OCI-LY1 (cell line): ENCODE measurements at regions not wholly inside any gene's neighbourhood (a gene's known extent, or its start where the extent isn't known, plus 50 kb on each side); places are given as distances from the start of the nearest gene placed in this dataset.
"Not testable (repeated sequence)": the region's sequence is repeated elsewhere in the genome, so short reads cannot be mapped to it uniquely, and the experiment has no call there.

ENCODE experiments used
- H2AFZ ChIP-seq: fragments of 200-600 bp; sonication (generic), shearing (Covaris generic); 2 replicates; pipeline ENCODE4 v1.6.0; 2014; ENCODE audit warnings: antibody characterized with exemption, mild to moderate bottlenecking, low read length
- H3F3A ChIP-seq: fragments of 200-600 bp; sonication (generic), shearing (Covaris generic); 2 replicates; pipeline ENCODE4 v1.6.0; 2014; ENCODE audit warnings: mild to moderate bottlenecking, antibody characterized with exemption, low read length, moderate library complexity; ENCODE audit not compliant: insufficient read depth
- H3K27ac ChIP-seq: fragments of 200-600 bp; sonication (generic); 2 replicates; pipeline ENCODE4 v1.5.1; 2014; ENCODE audit warnings: low read length, mixed run types, mild to moderate bottlenecking, low read depth; ENCODE audit not compliant: poor library complexity, severe bottlenecking
- H3K27me3 ChIP-seq: fragments of 200-600 bp; sonication (generic); 2 replicates; pipeline ENCODE4 v1.6.0; 2014; ENCODE audit warnings: antibody characterized with exemption, mild to moderate bottlenecking, low read length, moderate library complexity; ENCODE audit not compliant: insufficient read depth
- H3K36me3 ChIP-seq: fragments of 200-600 bp; sonication (generic); 2 replicates; pipeline ENCODE4 v1.6.1; 2014; ENCODE audit warnings: mild to moderate bottlenecking, antibody characterized with exemption, low read length, moderate library complexity, mixed read lengths; ENCODE audit not compliant: insufficient read depth
- H3K4me1 ChIP-seq: fragments of 200-600 bp; sonication (generic); 2 replicates; pipeline ENCODE4 v1.5.1; 2014; ENCODE audit warnings: mild to moderate bottlenecking, low read length, moderate library complexity; ENCODE audit not compliant: insufficient read depth, severe bottlenecking
- H3K4me2 ChIP-seq: fragments of 200-600 bp; sonication (generic), shearing (Covaris generic); 2 replicates; pipeline ENCODE4 v1.6.1; 2014; ENCODE audit warnings: low read length
- H3K4me3 ChIP-seq: fragments of 200-600 bp; sonication (generic); 2 replicates; pipeline ENCODE4 v1.5.1; 2014; ENCODE audit warnings: low read length, low read depth, mild to moderate bottlenecking, mixed read lengths; ENCODE audit not compliant: poor library complexity, severe bottlenecking
- H3K79me2 ChIP-seq: fragments of 200-600 bp; shearing (Covaris generic); 2 replicates; pipeline ENCODE4 v1.6.1; 2016; ENCODE audit warnings: mixed run types, low read length, mixed read lengths; ENCODE audit not compliant: insufficient read depth
- H3K9ac ChIP-seq: fragments of 200-600 bp; sonication (generic), shearing (Covaris generic); 2 replicates; pipeline ENCODE4 v1.6.1; 2014; ENCODE audit warnings: mild to moderate bottlenecking, low read length, mixed read lengths
- H3K9me2 ChIP-seq: fragments of 200-600 bp; sonication (generic), shearing (Covaris generic); 2 replicates; pipeline ENCODE4 v1.6.1; 2014; ENCODE audit warnings: low read depth, mild to moderate bottlenecking, low read length, mixed read lengths
- H3K9me3 ChIP-seq: fragments of 200-600 bp; shearing (Covaris generic); 2 replicates; pipeline ENCODE4 v1.6.1; 2014; ENCODE audit warnings: low read length, mixed read lengths
- H4K20me1 ChIP-seq: fragments of 200-600 bp; sonication (generic), shearing (Covaris generic); 2 replicates; pipeline ENCODE4 v1.6.0; 2016; ENCODE audit warnings: mild to moderate bottlenecking, low read length; ENCODE audit not compliant: insufficient read depth
- EZH2 ChIP-seq: fragments of 200-600 bp; sonication (generic), shearing (Covaris generic); IDR thresholded peaks from 2 replicates; pipeline ENCODE4 v1.8.0; 2017; ENCODE audit warnings: borderline replicate concordance, mixed run types, mild to moderate bottlenecking, antibody characterized with exemption, low read length, moderate library complexity, mixed read lengths
- TF ChIP-seq, protein P1 (sequence below): fragments of 200-600 bp; sonication (generic), shearing (Covaris generic); IDR thresholded peaks from 2 replicates; pipeline ENCODE4 v1.5.1; 2017; ENCODE audit warnings: mild to moderate bottlenecking, antibody characterized with exemption, low read length, moderate library complexity, mixed read lengths

DNA sequence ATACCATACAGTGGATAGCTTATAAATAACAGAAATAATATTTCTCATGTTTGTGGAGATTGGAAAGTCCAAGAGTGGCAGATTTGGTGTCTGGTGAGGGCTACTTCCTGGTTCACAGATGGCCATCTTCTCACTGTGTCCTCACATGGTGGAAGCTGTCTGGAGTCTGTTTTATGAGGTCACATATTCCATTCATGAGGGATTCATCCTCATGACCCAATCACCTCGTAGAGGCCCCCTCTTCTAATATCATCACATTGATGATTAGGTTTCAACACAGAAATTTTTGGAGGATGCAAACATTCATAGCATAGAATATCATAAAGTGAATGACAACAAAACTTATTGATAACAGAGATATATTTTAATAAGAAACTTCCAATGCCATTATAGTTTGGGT, 568.0 kb downstream of the STIM2 start:
- Histone ChIP-seq H3F3A (no peaks in the 10 kb centered on the region), H4K20me1 (no peaks in the 10 kb centered on the region), H2AFZ (no peak overlapping the region), H3K79me2 (no peaks in the 10 kb centered on the region), H3K9ac (no peak overlapping the region), H3K27ac (no peak overlapping the region), H3K4me2 (no peak overlapping the region), H3K27me3 (no peaks in the 10 kb centered on the region), H3K9me2 (no peaks in the 10 kb centered on the region), H3K4me3 (no peak overlapping the region), H3K9me3 (no peaks in the 10 kb centered on the region), H3K4me1 (no peaks in the 10 kb centered on the region), H3K36me3 (no peaks in the 10 kb centered on the region)
- TF ChIP-seq EZH2: no peak
- TF ChIP-seq, protein P1, sequence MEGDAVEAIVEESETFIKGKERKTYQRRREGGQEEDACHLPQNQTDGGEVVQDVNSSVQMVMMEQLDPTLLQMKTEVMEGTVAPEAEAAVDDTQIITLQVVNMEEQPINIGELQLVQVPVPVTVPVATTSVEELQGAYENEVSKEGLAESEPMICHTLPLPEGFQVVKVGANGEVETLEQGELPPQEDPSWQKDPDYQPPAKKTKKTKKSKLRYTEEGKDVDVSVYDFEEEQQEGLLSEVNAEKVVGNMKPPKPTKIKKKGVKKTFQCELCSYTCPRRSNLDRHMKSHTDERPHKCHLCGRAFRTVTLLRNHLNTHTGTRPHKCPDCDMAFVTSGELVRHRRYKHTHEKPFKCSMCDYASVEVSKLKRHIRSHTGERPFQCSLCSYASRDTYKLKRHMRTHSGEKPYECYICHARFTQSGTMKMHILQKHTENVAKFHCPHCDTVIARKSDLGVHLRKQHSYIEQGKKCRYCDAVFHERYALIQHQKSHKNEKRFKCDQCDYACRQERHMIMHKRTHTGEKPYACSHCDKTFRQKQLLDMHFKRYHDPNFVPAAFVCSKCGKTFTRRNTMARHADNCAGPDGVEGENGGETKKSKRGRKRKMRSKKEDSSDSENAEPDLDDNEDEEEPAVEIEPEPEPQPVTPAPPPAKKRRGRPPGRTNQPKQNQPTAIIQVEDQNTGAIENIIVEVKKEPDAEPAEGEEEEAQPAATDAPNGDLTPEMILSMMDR: no peak

DNA sequence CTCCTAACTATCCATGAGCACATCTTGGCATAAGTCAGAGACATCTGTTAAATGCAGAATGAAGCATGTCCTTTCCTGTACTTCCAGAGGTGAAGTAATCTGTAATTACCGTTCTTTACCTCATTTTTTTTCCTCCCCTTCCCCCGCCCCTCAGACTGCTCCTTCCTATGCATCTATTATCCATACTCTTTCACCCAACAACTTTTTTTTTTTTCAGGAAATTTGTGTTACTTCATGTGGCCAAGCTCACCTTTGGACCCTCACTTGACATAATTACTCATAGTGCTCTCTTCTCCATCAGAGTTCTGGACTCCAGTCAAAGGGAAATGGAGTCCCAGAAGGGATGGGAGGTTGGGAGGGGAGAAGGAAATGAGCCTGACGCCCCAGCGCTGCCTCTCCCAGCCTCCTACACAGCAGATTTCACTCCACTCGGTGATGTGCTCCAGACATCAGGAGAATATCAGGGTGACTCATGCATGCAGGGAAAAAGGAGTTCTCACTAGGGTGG, 568.8 kb downstream of the STIM2 start:
- Histone ChIP-seq H3K4me1 (no peaks in the 10 kb centered on the region), H3F3A (no peaks in the 10 kb centered on the region), H3K4me3 (no peak overlapping the region), H3K9ac (no peak overlapping the region), H3K36me3 (no peaks in the 10 kb centered on the region), H3K9me3 (no peaks in the 10 kb centered on the region), H3K27me3 (no peaks in the 10 kb centered on the region), H3K9me2 (no peaks in the 10 kb centered on the region), H3K27ac (no peak overlapping the region), H3K79me2 (no peaks in the 10 kb centered on the region), H3K4me2 (no peak overlapping the region), H2AFZ (no peak overlapping the region), H4K20me1 (no peaks in the 10 kb centered on the region)
- TF ChIP-seq EZH2: no peak
- TF ChIP-seq, protein P1: no peak

DNA sequence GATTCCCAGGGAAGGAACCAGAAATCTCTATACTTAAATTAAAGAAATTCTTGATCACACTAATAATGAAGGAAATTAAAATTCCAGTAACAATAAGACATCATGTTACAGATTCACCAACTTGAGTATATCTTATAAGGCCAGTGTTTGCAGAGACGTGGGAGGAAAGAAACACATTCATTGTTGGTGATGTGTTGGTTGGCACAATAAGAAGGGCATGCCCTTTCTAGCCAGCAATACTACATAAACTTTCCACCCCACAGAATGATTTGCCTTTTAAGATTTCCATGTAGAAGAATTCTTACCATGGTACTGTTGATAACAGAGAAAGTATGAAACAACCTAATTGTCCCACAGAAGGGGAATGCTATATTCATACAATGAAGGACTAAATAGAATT, 581.5 kb downstream of the STIM2 start:
- Histone ChIP-seq H3K9ac (no peak overlapping the region), H3K4me3 (no peak overlapping the region), H3K36me3 (no peaks in the 10 kb centered on the region), H3K27me3 (no peaks in the 10 kb centered on the region), H3K9me2 (no peaks in the 10 kb centered on the region), H3K79me2 (no peaks in the 10 kb centered on the region), H3K9me3 (no peaks in the 10 kb centered on the region), H2AFZ (no peak overlapping the region), H3F3A (no peaks in the 10 kb centered on the region), H3K4me1 (no peaks in the 10 kb centered on the region), H3K27ac (no peak overlapping the region), H3K4me2 (no peak overlapping the region), H4K20me1 (no peaks in the 10 kb centered on the region)
- no peak for TF ChIP-seq EZH2
- TF ChIP-seq, protein P1: no peak

DNA sequence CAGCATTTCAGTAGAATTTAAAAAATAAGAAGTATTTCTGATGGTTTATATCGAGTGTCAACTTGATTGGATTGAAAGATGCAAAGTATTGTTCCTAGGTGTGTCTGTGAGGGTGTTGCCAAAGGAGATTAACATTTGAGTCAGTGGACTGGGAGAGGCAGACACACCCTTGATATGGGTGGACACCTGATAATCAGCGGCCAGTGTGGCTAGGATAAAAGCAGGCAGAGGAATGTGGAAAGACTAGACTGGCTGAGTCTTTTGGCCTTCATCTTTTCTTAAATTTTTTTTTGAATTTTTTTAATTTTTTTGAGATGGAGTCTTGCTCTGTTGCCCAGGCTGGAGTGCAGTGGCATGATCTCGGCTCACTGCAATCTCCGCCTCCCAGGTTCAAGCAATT, 582.0 kb downstream of the STIM2 start:
- not testable (repeated sequence) for H3K9me2 ChIP-seq, H3K27ac ChIP-seq, H4K20me1 ChIP-seq, H3F3A ChIP-seq, H3K79me2 ChIP-seq, H3K4me1 ChIP-seq, H3K9me3 ChIP-seq, H3K27me3 ChIP-seq, H3K9ac ChIP-seq, H2AFZ ChIP-seq, H3K36me3 ChIP-seq, H3K4me3 ChIP-seq, H3K4me2 ChIP-seq
